NCI-H1105 treated with DMSO at 0.1 percent for 48 hours (cell line): ENCODE measurements at regions not wholly inside any gene's neighbourhood (a gene's known extent, or its start where the extent isn't known, plus 50 kb on each side); places are given as distances from the start of the nearest gene placed in this dataset.

ENCODE experiments used
- DNase-seq: peaks from one replicate; lab custom pipeline; 2025; lab: John Stamatoyannopoulos, UW

GRCh38 chr5:2802693-2803365 lies 51.4 kb upstream of the IRX2 start:
- DNase-seq = no peak

DNA sequence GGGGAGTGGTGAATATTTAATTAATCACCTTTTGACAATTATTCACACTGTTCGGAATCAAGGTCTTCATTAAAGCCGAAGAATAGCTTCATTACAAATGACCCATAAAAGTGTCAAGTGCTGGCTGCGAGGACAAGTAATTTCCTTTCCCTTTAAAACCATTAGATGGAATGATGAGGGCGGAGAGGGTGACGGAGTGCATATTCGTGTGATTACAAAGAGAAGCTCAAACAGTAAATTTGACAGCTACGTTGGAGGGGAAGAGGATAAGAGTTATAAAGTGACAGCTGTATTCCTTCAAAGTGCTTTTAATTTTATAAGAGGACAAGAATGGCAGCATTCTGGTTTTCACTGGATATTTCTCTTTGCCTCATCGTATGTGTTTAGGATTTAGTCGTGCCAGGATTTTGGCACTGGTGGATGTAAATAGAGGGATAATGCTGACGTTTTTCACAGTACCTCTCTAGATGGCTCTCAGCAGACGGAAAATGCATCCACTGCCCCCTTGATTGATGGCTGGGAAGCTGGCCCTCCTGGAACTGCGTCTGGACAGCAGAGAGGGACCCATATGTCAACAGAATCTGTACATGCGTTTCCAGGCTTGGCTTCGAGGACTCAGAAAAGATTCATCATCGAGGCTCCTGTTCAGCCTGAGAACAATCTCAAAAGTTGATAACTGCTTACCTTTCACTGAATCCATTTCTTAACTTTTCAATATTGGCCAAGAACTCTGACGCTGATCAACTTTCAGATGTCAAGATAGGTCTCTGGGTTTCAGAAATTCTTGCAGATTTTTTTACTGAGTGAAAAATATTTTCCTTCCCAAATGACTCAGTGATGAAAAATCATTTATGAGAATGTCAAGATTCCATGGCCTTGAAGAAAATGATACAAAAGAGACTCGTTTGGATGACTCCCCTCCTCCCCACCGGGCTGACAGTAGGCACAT lies 50.4 kb upstream of the IRX2 start:
- DNase-seq = no peak
